PC-9 (cell line): ENCODE measurements at regions not wholly inside any gene's neighbourhood (a gene's known extent, or its start where the extent isn't known, plus 50 kb on each side); places are given as distances from the start of the nearest gene placed in this dataset.

Experiments used
- CTCF ChIP-seq: fragments of 200-600 bp; sonication (generic); conservative IDR thresholded peaks from 2 replicates; pipeline ENCODE4 v1.6.1; 2017; ENCODE audit warnings: mixed run types, antibody characterized with exemption, mild to moderate bottlenecking, moderate library complexity
- EZH2 ChIP-seq: fragments of 200-600 bp; sonication (generic); IDR thresholded peaks from 2 replicates; pipeline ENCODE4 v1.8.0; 2017; ENCODE audit warnings: antibody characterized with exemption, low read depth

GRCh38 chr18:77750006-77750405, 500.4 kb downstream of the GALR1 start:
- TF ChIP-seq CTCF = no peak
- TF ChIP-seq EZH2 = no peak
